SK-N-SH (cell line): ENCODE measurements at regions not wholly inside any gene's neighbourhood (a gene's known extent, or its start where the extent isn't known, plus 50 kb on each side); places are given as distances from the start of the nearest gene placed in this dataset.

Experiments
- CTCF ChIA-PET: fragments of 300-600, 350-600 bp; formaldehyde crosslinking; extraction: SDS; loops from one replicate; lab custom pipeline; 2021; lab: Yijun Ruan, JAX
- POLR2A ChIA-PET: fragments of 350-600 bp; sonication (Branson Sonifier 250); formaldehyde crosslinking; extraction: SDS; loops from one replicate; lab custom pipeline; 2020; ENCODE audit warnings: antibody characterized with exemption, inconsistent platforms; lab: Yijun Ruan, JAX
- DNase-seq: peaks from one replicate; pipeline ENCODE4 v3.0.0; 2012
- H2AFZ ChIP-seq: fragments of 200-600 bp; sonication (generic); 2 replicates; pipeline ENCODE4 v1.8.1; 2016; ENCODE audit warnings: antibody characterized with exemption, mild to moderate bottlenecking, low read depth
- H3F3A ChIP-seq: fragments of 200-600 bp; sonication (generic); replicated peaks from 2 replicates; pipeline ENCODE3; 2016; ENCODE audit warnings: antibody characterized with exemption, mild to moderate bottlenecking; ENCODE audit not compliant: insufficient read depth
- H3K27ac ChIP-seq, 2 experiments: fragments of 200-500 bp in 1 of 2; fragments of 200-600 bp in 1 of 2; sonication (Bioruptor generic) in 1 of 2; sonication (generic), shearing (Covaris generic) in 1 of 2; 2 replicates each; pipeline versions ENCODE4 v1.5.1 to v1.6.1; 2014 to 2016; ENCODE audit warnings: low read depth in 2 of 2, inconsistent platforms in 1 of 2, low read length in 1 of 2, mild to moderate bottlenecking in 1 of 2, mixed read lengths in 1 of 2
- H3K27me3 ChIP-seq: fragments of 200-600 bp; sonication (generic), shearing (Covaris generic); 2 replicates; pipeline ENCODE4 v1.6.1; 2016; ENCODE audit warnings: mixed run types; ENCODE audit not compliant: insufficient read depth
- H3K36me3 ChIP-seq, 2 experiments: fragments of 200-500 bp in 1 of 2; fragments of 200-600 bp in 1 of 2; sonication (Bioruptor generic) in 1 of 2; sonication (generic) in 1 of 2; replicated peaks in 1 of 2; 2 replicates each; pipeline versions ENCODE3 to v1.5.1; 2014 to 2016; ENCODE audit warnings: low read length in 1 of 2, mild to moderate bottlenecking in 1 of 2; ENCODE audit not compliant: insufficient read depth in 2 of 2, control insufficient read depth in 1 of 2
- H3K4me1 ChIP-seq, 2 experiments: fragments of 200-500 bp in 1 of 2; fragments of 200-600 bp in 1 of 2; sonication (Bioruptor generic) in 1 of 2; sonication (generic), shearing (Covaris generic) in 1 of 2; 2 replicates each; pipeline versions ENCODE4 v1.5.1 to v1.6.1; 2014 to 2016; ENCODE audit warnings: low read depth in 1 of 2, low read length in 1 of 2, mixed run types in 1 of 2; ENCODE audit not compliant: insufficient read depth in 2 of 2, control insufficient read depth in 1 of 2
- H3K4me2 ChIP-seq: fragments of 200-600 bp; sonication (generic), shearing (Covaris generic); 2 replicates; pipeline ENCODE4 v1.6.1; 2017; ENCODE audit warnings: mixed run types
- H3K4me3 ChIP-seq, 2 experiments: fragments of 200-500 bp in 1 of 2; fragments of 200-600 bp in 1 of 2; sonication (Bioruptor generic) in 1 of 2; sonication (generic), shearing (Covaris generic) in 1 of 2; 2 replicates each; pipeline versions ENCODE4 v1.5.1 to v1.8.1; 2014 to 2016; ENCODE audit warnings: low read depth in 2 of 2, inconsistent platforms in 1 of 2, low read length in 1 of 2, mild to moderate bottlenecking in 1 of 2, mixed read lengths in 1 of 2, moderate library complexity in 1 of 2
- H3K79me2 ChIP-seq: fragments of 200-600 bp; sonication (generic); 2 replicates; pipeline ENCODE4 v1.8.1; 2017; ENCODE audit warnings: mild to moderate bottlenecking; ENCODE audit not compliant: insufficient read depth
- H3K9ac ChIP-seq: fragments of 200-600 bp; sonication (generic); 2 replicates; pipeline ENCODE4 v1.6.1; 2017; ENCODE audit warnings: mixed run types
- H3K9me2 ChIP-seq: fragments of 200-600 bp; sonication (generic); 2 replicates; pipeline ENCODE4 v1.6.1; 2017; ENCODE audit warnings: mixed run types
- H3K9me3 ChIP-seq: fragments of 200-600 bp; sonication (generic); 2 replicates; pipeline ENCODE4 v1.6.1; 2017; ENCODE audit warnings: mixed run types, mild to moderate bottlenecking, moderate library complexity
- H4K20me1 ChIP-seq: fragments of 200-600 bp; sonication (generic); 2 replicates; pipeline ENCODE4 v1.6.1; 2017; ENCODE audit warnings: mild to moderate bottlenecking, mixed run types; ENCODE audit not compliant: insufficient read depth
- CHD2 ChIP-seq: fragments of 150-350 bp; IDR thresholded peaks from 2 replicates; pipeline ENCODE4 v1.6.1; 2018; ENCODE audit warnings: low read length; ENCODE audit not compliant: partially characterized antibody
- ELF1 ChIP-seq: IDR thresholded peaks from 2 replicates; pipeline ENCODE4 v1.4.0; 2012
- EP300 ChIP-seq, 2 experiments: IDR thresholded peaks; 2 replicates each; pipeline versions ENCODE4 v1.4.0 to v1.6.1; 2012; ENCODE audit warnings: borderline replicate concordance in 1 of 2, low read depth in 1 of 2, low read length in 1 of 2
- FOXM1 ChIP-seq: IDR thresholded peaks from 2 replicates; pipeline ENCODE4 v1.4.0; 2012; ENCODE audit warnings: low read depth, mild to moderate bottlenecking
- GABPA ChIP-seq: IDR thresholded peaks from 2 replicates; pipeline ENCODE4 v1.4.0; 2012; ENCODE audit warnings: low read depth, mild to moderate bottlenecking
- JUND ChIP-seq: IDR thresholded peaks from 2 replicates; pipeline ENCODE4 v1.4.0; 2012
- POLR2AphosphoS5 ChIP-seq: IDR thresholded peaks from 2 replicates; pipeline ENCODE4 v1.6.1; 2012; ENCODE audit warnings: low read depth, low read length
- RAD21 ChIP-seq: IDR thresholded peaks from 2 replicates; pipeline ENCODE4 v1.6.1; 2012; ENCODE audit warnings: mild to moderate bottlenecking, low read length
- RCOR1 ChIP-seq: fragments of 150-350 bp; IDR thresholded peaks from 2 replicates; pipeline ENCODE4 v1.6.1; 2017; ENCODE audit warnings: antibody characterized with exemption, low read length
- RFX5 ChIP-seq: IDR thresholded peaks from 2 replicates; pipeline ENCODE4 v1.6.1; 2012; ENCODE audit warnings: mild to moderate bottlenecking, improper control_type of control experiment, low read length
- TAF1 ChIP-seq: IDR thresholded peaks from 2 replicates; pipeline ENCODE4 v1.6.1; 2012; ENCODE audit warnings: low read depth, mild to moderate bottlenecking, low read length, moderate library complexity, borderline replicate concordance
- TCF12 ChIP-seq: IDR thresholded peaks from 2 replicates; pipeline ENCODE4 v1.4.0; 2012
- TEAD4 ChIP-seq: IDR thresholded peaks from 2 replicates; pipeline ENCODE4 v1.4.0; 2012; ENCODE audit warnings: mild to moderate bottlenecking, borderline replicate concordance; ENCODE audit not compliant: insufficient read depth
- WGBS: methylation state at CpG from one replicate; pipeline ENCODE4 v1.1.6; 2017; ENCODE audit warnings: low lambda C conversion rate; 5-methylcytosine and 5-hydroxymethylcytosine counted together
- TF ChIP-seq, protein P1 (sequence below): fragments of 150-350 bp; IDR thresholded peaks from 2 replicates; pipeline ENCODE4 v1.6.1; 2017; ENCODE audit warnings: antibody characterized with exemption, low read length, low read depth, borderline replicate concordance
- TF ChIP-seq, protein P2 (sequence below): IDR thresholded peaks from 2 replicates; pipeline ENCODE4 v1.6.1; 2012; ENCODE audit warnings: mild to moderate bottlenecking, low read depth, low read length, moderate library complexity
- TF ChIP-seq, protein P3 (sequence below): fragments of 200-600 bp; sonication (generic); IDR thresholded peaks from 2 replicates; pipeline ENCODE4 v1.6.1; 2017; ENCODE audit warnings: antibody characterized with exemption, mild to moderate bottlenecking, moderate library complexity

DNA sequence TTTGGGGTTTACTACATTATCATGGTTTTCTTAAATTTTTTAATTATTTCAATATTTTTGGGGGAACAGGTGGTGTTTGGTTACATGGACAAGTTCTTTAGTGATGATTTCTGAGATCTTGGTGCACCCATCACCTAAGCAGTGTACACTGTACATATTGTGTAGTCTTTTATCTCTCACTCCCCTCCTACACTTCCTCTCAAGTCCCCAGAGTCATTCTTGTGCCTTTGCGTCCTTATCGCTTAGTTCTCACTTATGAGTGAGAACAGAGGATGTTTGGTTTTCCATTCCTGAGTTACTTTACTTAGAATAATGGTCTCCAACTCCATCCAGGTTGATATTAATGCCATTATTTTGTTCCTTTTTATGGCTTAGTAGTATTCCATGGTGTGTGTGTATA, 130.9 kb upstream of the CD93 start:
- Histone ChIP-seq H3K36me3 (no peaks in the 10 kb centered on the region), H3K4me1 (no peaks in the 10 kb centered on the region), H3K4me3 (no peak overlapping the region), H3K9me3 (peaks cover 7% of the 10 kb centered on the region; the same call in 1 of the 2 replicates), H3K79me2 (no peaks in the 10 kb centered on the region), H2AFZ (no peak overlapping the region), H3K9me2 (no peaks in the 10 kb centered on the region), H3K27ac (no peak overlapping the region)
- no peak for DNase-seq
- CTCF ChIA-PET: interaction anchor here (2.5 kb wide), 1 partner anchor 18 kb away, joined by 6 read pairs; no protein-coding TSS in a partner anchor
- POLR2A ChIA-PET: no interaction called here
- TF ChIP-seq EP300 (IDR thresholded peaks at IDR 0.05; ENCODE audit: borderline replicate concordance in 1 of 2, low read depth in 1 of 2, low read length in 1 of 2): no peak
- TF ChIP-seq GABPA: no peak
- no peak for TF ChIP-seq FOXM1
- no peak for TF ChIP-seq JUND
- TF ChIP-seq RAD21: no peak
- no peak for TF ChIP-seq ELF1
- no peak for TF ChIP-seq TAF1
- no peak for TF ChIP-seq CHD2
- no peak for TF ChIP-seq RFX5
- no peak for TF ChIP-seq TCF12
- TF ChIP-seq RCOR1: no peak
- TF ChIP-seq, protein P1, sequence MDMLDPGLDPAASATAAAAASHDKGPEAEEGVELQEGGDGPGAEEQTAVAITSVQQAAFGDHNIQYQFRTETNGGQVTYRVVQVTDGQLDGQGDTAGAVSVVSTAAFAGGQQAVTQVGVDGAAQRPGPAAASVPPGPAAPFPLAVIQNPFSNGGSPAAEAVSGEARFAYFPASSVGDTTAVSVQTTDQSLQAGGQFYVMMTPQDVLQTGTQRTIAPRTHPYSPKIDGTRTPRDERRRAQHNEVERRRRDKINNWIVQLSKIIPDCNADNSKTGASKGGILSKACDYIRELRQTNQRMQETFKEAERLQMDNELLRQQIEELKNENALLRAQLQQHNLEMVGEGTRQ: no peak
- TF ChIP-seq, protein P2, sequence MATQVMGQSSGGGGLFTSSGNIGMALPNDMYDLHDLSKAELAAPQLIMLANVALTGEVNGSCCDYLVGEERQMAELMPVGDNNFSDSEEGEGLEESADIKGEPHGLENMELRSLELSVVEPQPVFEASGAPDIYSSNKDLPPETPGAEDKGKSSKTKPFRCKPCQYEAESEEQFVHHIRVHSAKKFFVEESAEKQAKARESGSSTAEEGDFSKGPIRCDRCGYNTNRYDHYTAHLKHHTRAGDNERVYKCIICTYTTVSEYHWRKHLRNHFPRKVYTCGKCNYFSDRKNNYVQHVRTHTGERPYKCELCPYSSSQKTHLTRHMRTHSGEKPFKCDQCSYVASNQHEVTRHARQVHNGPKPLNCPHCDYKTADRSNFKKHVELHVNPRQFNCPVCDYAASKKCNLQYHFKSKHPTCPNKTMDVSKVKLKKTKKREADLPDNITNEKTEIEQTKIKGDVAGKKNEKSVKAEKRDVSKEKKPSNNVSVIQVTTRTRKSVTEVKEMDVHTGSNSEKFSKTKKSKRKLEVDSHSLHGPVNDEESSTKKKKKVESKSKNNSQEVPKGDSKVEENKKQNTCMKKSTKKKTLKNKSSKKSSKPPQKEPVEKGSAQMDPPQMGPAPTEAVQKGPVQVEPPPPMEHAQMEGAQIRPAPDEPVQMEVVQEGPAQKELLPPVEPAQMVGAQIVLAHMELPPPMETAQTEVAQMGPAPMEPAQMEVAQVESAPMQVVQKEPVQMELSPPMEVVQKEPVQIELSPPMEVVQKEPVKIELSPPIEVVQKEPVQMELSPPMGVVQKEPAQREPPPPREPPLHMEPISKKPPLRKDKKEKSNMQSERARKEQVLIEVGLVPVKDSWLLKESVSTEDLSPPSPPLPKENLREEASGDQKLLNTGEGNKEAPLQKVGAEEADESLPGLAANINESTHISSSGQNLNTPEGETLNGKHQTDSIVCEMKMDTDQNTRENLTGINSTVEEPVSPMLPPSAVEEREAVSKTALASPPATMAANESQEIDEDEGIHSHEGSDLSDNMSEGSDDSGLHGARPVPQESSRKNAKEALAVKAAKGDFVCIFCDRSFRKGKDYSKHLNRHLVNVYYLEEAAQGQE: no peak
- no peak for TF ChIP-seq POLR2AphosphoS5
- TF ChIP-seq, protein P3, sequence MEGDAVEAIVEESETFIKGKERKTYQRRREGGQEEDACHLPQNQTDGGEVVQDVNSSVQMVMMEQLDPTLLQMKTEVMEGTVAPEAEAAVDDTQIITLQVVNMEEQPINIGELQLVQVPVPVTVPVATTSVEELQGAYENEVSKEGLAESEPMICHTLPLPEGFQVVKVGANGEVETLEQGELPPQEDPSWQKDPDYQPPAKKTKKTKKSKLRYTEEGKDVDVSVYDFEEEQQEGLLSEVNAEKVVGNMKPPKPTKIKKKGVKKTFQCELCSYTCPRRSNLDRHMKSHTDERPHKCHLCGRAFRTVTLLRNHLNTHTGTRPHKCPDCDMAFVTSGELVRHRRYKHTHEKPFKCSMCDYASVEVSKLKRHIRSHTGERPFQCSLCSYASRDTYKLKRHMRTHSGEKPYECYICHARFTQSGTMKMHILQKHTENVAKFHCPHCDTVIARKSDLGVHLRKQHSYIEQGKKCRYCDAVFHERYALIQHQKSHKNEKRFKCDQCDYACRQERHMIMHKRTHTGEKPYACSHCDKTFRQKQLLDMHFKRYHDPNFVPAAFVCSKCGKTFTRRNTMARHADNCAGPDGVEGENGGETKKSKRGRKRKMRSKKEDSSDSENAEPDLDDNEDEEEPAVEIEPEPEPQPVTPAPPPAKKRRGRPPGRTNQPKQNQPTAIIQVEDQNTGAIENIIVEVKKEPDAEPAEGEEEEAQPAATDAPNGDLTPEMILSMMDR: no peak
- TF ChIP-seq TEAD4: no peak
- TF ChIP-seq, all 33 proteins: peak for 0
- Histone ChIP-seq H3K4me2 (no peak overlapping the region), H4K20me1 (no peaks in the 10 kb centered on the region), H3K27me3 (no peaks in the 10 kb centered on the region; the same call in 1 of the 2 replicates), H3K9ac (no peak overlapping the region), H3F3A (no peaks in the 10 kb centered on the region)
- 53% methylated on average over 2 of the region's 2 CpGs for WGBS
